CD14-positive monocyte (primary cell): ENCODE measurements at regions not wholly inside any gene's neighbourhood (a gene's known extent, or its start where the extent isn't known, plus 50 kb on each side); places are given as distances from the start of the nearest gene placed in this dataset.

Source experiments
- DNase-seq, 3 donors: peaks; one replicate each; pipeline ENCODE4 v3.0.0-alpha.2; 2011 to 2022
- H2AFZ ChIP-seq: 2 replicates; pipeline ENCODE4 v1.6.0; 2012; ENCODE audit warnings: mild to moderate bottlenecking, low read depth, low read length, inconsistent platforms; ENCODE audit not compliant: insufficient read depth, poor library complexity, severe bottlenecking
- H3K27ac ChIP-seq, 2 donors: 1 replicate in 1 of 2; 2 replicates in 1 of 2; pipeline ENCODE4 v1.5.1; 2012 to 2013; ENCODE audit warnings: low read length in 2 of 2, control low read depth in 1 of 2, inconsistent platforms in 1 of 2, low read depth in 1 of 2, mild to moderate bottlenecking in 1 of 2
- H3K27me3 ChIP-seq, 2 donors: one replicate each; pipeline versions ENCODE4 v1.6.0 to v1.6.1; 2011 to 2013; ENCODE audit warnings: low read length in 2 of 2; ENCODE audit not compliant: control insufficient read depth in 2 of 2, insufficient read depth in 2 of 2
- H3K36me3 ChIP-seq, 2 donors: replicated peaks in 1 of 2; 1 replicate in 1 of 2; 2 replicates in 1 of 2; pipeline versions ENCODE4 v1.5.1 to v1.6.1; 2012 to 2013; ENCODE audit warnings: low read length in 2 of 2, control low read depth in 1 of 2, inconsistent platforms in 1 of 2, mild to moderate bottlenecking in 1 of 2; ENCODE audit not compliant: insufficient read depth in 2 of 2, control insufficient read depth in 1 of 2
- H3K4me1 ChIP-seq, 2 donors: 1 replicate in 1 of 2; 2 replicates in 1 of 2; pipeline versions ENCODE4 v1.5.1 to v1.6.1; 2012 to 2013; ENCODE audit warnings: low read length in 2 of 2, control low read depth in 1 of 2, inconsistent platforms in 1 of 2, mild to moderate bottlenecking in 1 of 2, moderate library complexity in 1 of 2; ENCODE audit not compliant: insufficient read depth in 2 of 2, control insufficient read depth in 1 of 2
- H3K4me2 ChIP-seq: replicated peaks from 2 replicates; pipeline ENCODE3; 2012; ENCODE audit warnings: low read length, moderate library complexity, mild to moderate bottlenecking; ENCODE audit not compliant: poor library complexity, severe bottlenecking; ENCODE audit errors: extremely low read depth
- H3K4me3 ChIP-seq, 3 experiments: fragments of 200-600 bp in 1 of 3; sonication (generic) in 1 of 3; replicated peaks in 1 of 3; 1 replicate in 2 of 3; 2 replicates in 1 of 3; pipeline ENCODE4 v1.5.1; 2011 to 2013; ENCODE audit warnings: low read length in 3 of 3, mild to moderate bottlenecking in 3 of 3, control low read depth in 2 of 3, low read depth in 2 of 3, inconsistent platforms in 1 of 3, moderate library complexity in 1 of 3
- H3K79me2 ChIP-seq: 2 replicates; pipeline ENCODE4 v1.6.0; 2012; ENCODE audit warnings: mild to moderate bottlenecking, control low read depth, inconsistent platforms, low read length, moderate library complexity; ENCODE audit not compliant: insufficient read depth
- H3K9ac ChIP-seq: 2 replicates; pipeline ENCODE4 v1.6.0; 2017; ENCODE audit warnings: low read length, mild to moderate bottlenecking; ENCODE audit not compliant: insufficient read depth, poor library complexity, severe bottlenecking
- H3K9me3 ChIP-seq, 2 donors: replicated peaks in 1 of 2; 1 replicate in 1 of 2; 2 replicates in 1 of 2; pipeline versions ENCODE4 v1.5.1 to v1.6.1; 2012 to 2013; ENCODE audit warnings: low read length in 2 of 2, control low read depth in 1 of 2; ENCODE audit not compliant: control insufficient read depth in 1 of 2, insufficient read depth in 1 of 2
- H4K20me1 ChIP-seq: 2 replicates; pipeline ENCODE4 v1.6.0; 2012; ENCODE audit warnings: mild to moderate bottlenecking, low read length, control low read depth, moderate library complexity; ENCODE audit not compliant: insufficient read depth
- H3K27ac Mint-ChIP-seq, 7 donors: one replicate each; pipeline ENCODE4 v1.8.0; 2020; ENCODE audit warnings: mild to moderate bottlenecking in 7 of 7, mixed read lengths in 7 of 7, moderate library complexity in 6 of 7, inconsistent platforms in 2 of 7
- H3K27me3 Mint-ChIP-seq, 3 donors: one replicate each; pipeline ENCODE4 v1.8.0; 2021 to 2022; ENCODE audit warnings: low read depth in 3 of 3, mild to moderate bottlenecking in 3 of 3, mixed read lengths in 3 of 3, moderate library complexity in 3 of 3, inconsistent platforms in 1 of 3
- H3K36me3 Mint-ChIP-seq, 2 donors: one replicate each; pipeline ENCODE4 v1.8.0; 2020; ENCODE audit warnings: mixed read lengths in 2 of 2, inconsistent platforms in 1 of 2, mild to moderate bottlenecking in 1 of 2
- H3K4me1 Mint-ChIP-seq: one replicate; pipeline ENCODE4 v1.8.0; 2020; ENCODE audit warnings: mild to moderate bottlenecking, mixed read lengths
- H3K4me3 Mint-ChIP-seq, 2 donors: one replicate each; pipeline ENCODE4 v1.8.0; 2020; ENCODE audit warnings: mild to moderate bottlenecking in 2 of 2, mixed read lengths in 2 of 2, moderate library complexity in 1 of 2
- H3K9me3 Mint-ChIP-seq, 7 donors: one replicate each; pipeline ENCODE4 v1.8.0; 2020 to 2022; ENCODE audit warnings: mixed read lengths in 7 of 7, mild to moderate bottlenecking in 6 of 7, moderate library complexity in 6 of 7, inconsistent platforms in 2 of 7
- WGBS: methylation state at CpG from one replicate; pipeline ENCODE4 v1.1.5; 2013; ENCODE audit warnings: missing lambda C conversion rate; ENCODE audit not compliant: insufficient coverage; 5-methylcytosine and 5-hydroxymethylcytosine counted together
- intact Hi-C, 2 donors: fragments of 100-400 bp; cut with micrococcal nuclease; formaldehyde crosslinking; loops; one replicate each; pipeline versions ENCODE4 v1.15.0 to v1.15.1; 2023
- TF ChIP-seq, protein P1 (sequence below): fragments of 200-600 bp; IDR thresholded peaks from one replicate; pipeline ENCODE4 v1.8.0; 2022; ENCODE audit warnings: antibody characterized with exemption, mild to moderate bottlenecking

DNA sequence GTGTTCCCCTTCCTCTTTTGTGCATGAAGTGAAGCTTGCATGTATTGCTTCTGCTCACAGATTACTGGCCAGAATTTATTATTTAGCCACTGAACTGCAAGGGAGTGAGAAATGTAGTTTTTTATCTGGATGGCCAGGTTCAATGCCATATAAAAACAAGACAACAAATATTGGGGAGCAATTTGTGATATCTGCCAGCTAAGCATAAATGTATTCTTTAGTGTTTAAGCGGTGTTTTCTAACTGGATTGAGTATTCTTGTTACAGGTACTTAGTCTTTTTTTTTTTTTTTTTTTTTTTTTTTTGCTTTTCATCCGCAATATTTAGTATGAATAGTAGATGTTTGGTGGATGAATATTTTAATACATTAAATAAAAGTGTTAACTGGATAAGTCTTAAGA, 158.2 kb downstream of the TFAP2B start:
- Histone ChIP-seq H3K4me1 (no peaks in the 10 kb centered on the region), H2AFZ (no peak overlapping the region), H3K9ac (no peak overlapping the region), H3K27me3 (no peaks in the 10 kb centered on the region), H3K79me2 (no peaks in the 10 kb centered on the region), H3K9me3 (no peaks in the 10 kb centered on the region), H3K4me3 (no peak overlapping the region), H3K4me2 (no peak overlapping the region), H3K36me3 (no peaks in the 10 kb centered on the region), H3K27ac (no peak overlapping the region), H4K20me1 (no peaks in the 10 kb centered on the region)
- Mint-ChIP-seq H3K27me3 (peaks cover 0 to 2% (median 1%) of the 10 kb centered on the region in 3 donors), H3K36me3 (no peaks in the 10 kb centered on the region), H3K4me1 (no peaks in the 10 kb centered on the region), H3K27ac (no peak overlapping the region), H3K4me3 (no peak overlapping the region), H3K9me3 (no peaks in the 10 kb centered on the region)
- TF ChIP-seq, protein P1, sequence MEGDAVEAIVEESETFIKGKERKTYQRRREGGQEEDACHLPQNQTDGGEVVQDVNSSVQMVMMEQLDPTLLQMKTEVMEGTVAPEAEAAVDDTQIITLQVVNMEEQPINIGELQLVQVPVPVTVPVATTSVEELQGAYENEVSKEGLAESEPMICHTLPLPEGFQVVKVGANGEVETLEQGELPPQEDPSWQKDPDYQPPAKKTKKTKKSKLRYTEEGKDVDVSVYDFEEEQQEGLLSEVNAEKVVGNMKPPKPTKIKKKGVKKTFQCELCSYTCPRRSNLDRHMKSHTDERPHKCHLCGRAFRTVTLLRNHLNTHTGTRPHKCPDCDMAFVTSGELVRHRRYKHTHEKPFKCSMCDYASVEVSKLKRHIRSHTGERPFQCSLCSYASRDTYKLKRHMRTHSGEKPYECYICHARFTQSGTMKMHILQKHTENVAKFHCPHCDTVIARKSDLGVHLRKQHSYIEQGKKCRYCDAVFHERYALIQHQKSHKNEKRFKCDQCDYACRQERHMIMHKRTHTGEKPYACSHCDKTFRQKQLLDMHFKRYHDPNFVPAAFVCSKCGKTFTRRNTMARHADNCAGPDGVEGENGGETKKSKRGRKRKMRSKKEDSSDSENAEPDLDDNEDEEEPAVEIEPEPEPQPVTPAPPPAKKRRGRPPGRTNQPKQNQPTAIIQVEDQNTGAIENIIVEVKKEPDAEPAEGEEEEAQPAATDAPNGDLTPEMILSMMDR, result no peak
- DNase-seq, result no peak
- no CpG with 5 or more reads among the region's 2 CpGs for WGBS
- intact Hi-C loops, result no loop called here

DNA sequence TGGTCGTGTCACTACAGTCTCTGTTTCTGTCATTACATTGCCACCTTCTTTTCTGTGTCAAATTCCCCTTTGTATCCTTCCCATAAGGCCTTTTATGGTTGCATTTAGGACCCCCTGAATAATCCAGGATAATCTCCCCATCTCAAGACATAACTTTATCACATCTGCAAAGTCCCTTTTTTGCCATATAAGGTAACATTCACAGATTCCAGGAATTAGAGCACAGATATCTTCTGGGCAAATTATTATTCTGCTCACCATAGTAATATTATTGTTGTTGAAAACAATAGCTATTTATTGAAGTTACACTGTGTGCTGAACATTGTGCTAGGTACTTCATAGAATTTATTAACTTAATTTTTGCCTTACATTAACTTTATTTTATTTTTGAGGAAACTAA, 159.1 kb downstream of the TFAP2B start:
- intact Hi-C loops, result no loop called here
- Histone ChIP-seq H3K27me3 (no peaks in the 10 kb centered on the region), H3K36me3 (no peaks in the 10 kb centered on the region), H3K4me2 (no peak overlapping the region), H4K20me1 (no peaks in the 10 kb centered on the region), H3K79me2 (no peaks in the 10 kb centered on the region), H3K9me3 (no peaks in the 10 kb centered on the region), H3K9ac (no peak overlapping the region), H2AFZ (no peak overlapping the region), H3K27ac (no peak overlapping the region), H3K4me1 (no peaks in the 10 kb centered on the region), H3K4me3 (no peak overlapping the region)
- DNase-seq, result no peak
- Mint-ChIP-seq H3K36me3 (no peaks in the 10 kb centered on the region), H3K27ac (no peak overlapping the region), H3K4me3 (no peak overlapping the region), H3K27me3 (peaks cover 0 to 2% (median 1%) of the 10 kb centered on the region in 3 donors), H3K4me1 (no peaks in the 10 kb centered on the region), H3K9me3 (no peaks in the 10 kb centered on the region)
- 100% methylated on average over 1 of the region's 1 CpG for WGBS
- TF ChIP-seq, protein P1, result no peak
